ENCODE measurements at regions not wholly inside any gene's neighbourhood (a gene's known extent, or its start where the extent isn't known, plus 50 kb on each side); places are given as distances from the start of the nearest gene placed in this dataset.

DNA sequence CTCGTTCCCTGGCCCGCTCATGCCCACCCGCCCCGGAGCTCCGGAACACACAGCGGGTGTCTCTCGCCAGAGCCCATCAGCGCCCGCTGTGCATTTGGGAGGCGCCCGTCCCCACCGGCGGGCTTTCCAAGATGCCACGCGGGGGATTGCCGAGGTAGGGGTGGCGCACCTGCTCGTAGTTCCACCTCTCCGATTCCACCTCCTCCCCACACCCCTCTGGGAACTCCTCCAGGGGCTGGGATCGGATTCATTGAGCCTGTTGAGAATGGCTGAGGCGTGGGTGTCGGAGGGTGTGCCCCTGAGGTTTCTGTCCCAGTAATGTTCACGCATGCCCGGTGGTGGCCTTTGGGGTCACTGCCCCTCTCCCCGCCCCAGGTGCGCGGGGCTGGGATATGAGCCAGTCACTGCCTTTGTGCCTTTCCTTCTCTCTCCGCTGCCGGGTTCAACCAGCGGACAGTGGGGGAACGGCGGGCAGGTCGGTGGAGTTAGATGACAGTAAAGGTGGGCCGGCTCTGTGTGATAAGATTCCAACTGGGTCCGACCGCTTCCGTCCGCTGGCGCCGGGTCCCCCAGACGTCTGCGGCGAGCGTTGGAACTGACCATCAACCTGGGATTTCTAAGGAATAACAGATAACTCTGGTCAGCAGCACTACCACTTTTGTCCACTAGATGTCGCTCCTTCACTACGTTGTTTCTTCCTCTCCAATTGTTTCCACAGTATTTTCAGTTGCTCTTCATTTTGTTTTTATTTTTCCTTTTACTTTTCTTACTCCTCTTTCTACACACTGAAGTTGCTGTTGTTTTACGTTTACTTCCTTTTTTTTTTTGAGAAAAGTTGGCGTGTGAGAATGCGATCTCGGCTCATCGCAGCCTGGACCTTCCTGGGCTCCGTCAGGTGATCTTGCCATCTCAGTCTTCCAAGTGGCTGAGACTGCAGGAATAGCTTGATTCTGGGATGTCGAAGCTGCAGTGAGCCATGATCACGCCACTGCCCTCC lies 178.1 kb upstream of the ALG10B start:
- Histone ChIP-seq H3K14ac (ENCODE audit: insufficient read depth, low read length) (no peak overlapping the region), H3K9me3 (ENCODE audit: control insufficient read depth, low read depth, low read length) (peaks cover 79% of the 10 kb centered on the region), H3K56ac (ENCODE audit: insufficient read length, low read depth, low read length) (no peak overlapping the region), H3K23ac (ENCODE audit: insufficient read length, low read depth, low read length) (no peak overlapping the region), H4K91ac (ENCODE audit: insufficient read length, low read depth, low read length) (no peak overlapping the region), H3K27ac (ENCODE audit: insufficient read length, low read depth, low read length) (no peak overlapping the region), H2BK5ac (ENCODE audit: insufficient read length, low read length) (no peak overlapping the region), H3K4ac (ENCODE audit: low read depth, low read length) (no peak overlapping the region), H2BK12ac (ENCODE audit: insufficient read length, low read depth, low read length) (no peak overlapping the region), H2AFZ (ENCODE audit: low read length) (no peak overlapping the region), H3K9ac (ENCODE audit: extremely low read depth, insufficient read length, low read length) (no peak overlapping the region), H2BK15ac (ENCODE audit: low read depth, low read length) (no peak overlapping the region), H3K18ac (ENCODE audit: insufficient read length, low read depth, low read length) (no peak overlapping the region), H2AK5ac (ENCODE audit: insufficient read length, low read length) (no peak overlapping the region), H2BK20ac (ENCODE audit: low read depth, low read length, poor library complexity, severe bottlenecking) (no peak overlapping the region), H3K4me2 (ENCODE audit: insufficient read depth, insufficient read length, low read length) (no peak overlapping the region), H3K79me1 (ENCODE audit: insufficient read depth, low read depth, low read length, poor library complexity, severe bottlenecking) (no peaks in the 10 kb centered on the region), H3K4me1 (ENCODE audit: insufficient read depth, low read length) (no peaks in the 10 kb centered on the region), H2BK120ac (ENCODE audit: low read depth, low read length, poor library complexity, severe bottlenecking) (no peak overlapping the region), H3T11ph (ENCODE audit: low read length) (no peak overlapping the region), H3K23me2 (ENCODE audit: insufficient read length, low read depth, low read length, poor library complexity, severe bottlenecking) (no peaks in the 10 kb centered on the region), H3K79me2 (ENCODE audit: insufficient read depth, low read length) (no peaks in the 10 kb centered on the region), H3K27me3 (ENCODE audit: insufficient read depth, low read length) (no peaks in the 10 kb centered on the region), H4K8ac (replicated peaks; ENCODE audit: insufficient read length, low read depth, low read length) (no peak overlapping the region), H4K5ac (ENCODE audit: insufficient read length, low read depth, low read length) (no peak overlapping the region), H4K20me1 (ENCODE audit: control insufficient read depth, insufficient read depth, insufficient read length) (no peaks in the 10 kb centered on the region)
- peak; percentile 49 for DNase-seq
- WGBS (ENCODE audit: extremely low coverage, insufficient read length, low lambda C conversion rate): no CpG with 5 or more reads among the region's 54 CpGs
- peaks cover 85 to 96% of the 10 kb centered on the region in 2 experiments for H3K9me3 Mint-ChIP-seq
- no peaks in the 10 kb centered on the region for H3K4me1 Mint-ChIP-seq
- H3K27ac Mint-ChIP-seq: no peak overlapping the region
- TF ChIP-seq, protein P1, sequence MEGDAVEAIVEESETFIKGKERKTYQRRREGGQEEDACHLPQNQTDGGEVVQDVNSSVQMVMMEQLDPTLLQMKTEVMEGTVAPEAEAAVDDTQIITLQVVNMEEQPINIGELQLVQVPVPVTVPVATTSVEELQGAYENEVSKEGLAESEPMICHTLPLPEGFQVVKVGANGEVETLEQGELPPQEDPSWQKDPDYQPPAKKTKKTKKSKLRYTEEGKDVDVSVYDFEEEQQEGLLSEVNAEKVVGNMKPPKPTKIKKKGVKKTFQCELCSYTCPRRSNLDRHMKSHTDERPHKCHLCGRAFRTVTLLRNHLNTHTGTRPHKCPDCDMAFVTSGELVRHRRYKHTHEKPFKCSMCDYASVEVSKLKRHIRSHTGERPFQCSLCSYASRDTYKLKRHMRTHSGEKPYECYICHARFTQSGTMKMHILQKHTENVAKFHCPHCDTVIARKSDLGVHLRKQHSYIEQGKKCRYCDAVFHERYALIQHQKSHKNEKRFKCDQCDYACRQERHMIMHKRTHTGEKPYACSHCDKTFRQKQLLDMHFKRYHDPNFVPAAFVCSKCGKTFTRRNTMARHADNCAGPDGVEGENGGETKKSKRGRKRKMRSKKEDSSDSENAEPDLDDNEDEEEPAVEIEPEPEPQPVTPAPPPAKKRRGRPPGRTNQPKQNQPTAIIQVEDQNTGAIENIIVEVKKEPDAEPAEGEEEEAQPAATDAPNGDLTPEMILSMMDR (conservative IDR thresholded peaks at IDR 0.05): peak; percentile 90
- H3K36me3 Mint-ChIP-seq (ENCODE audit: insufficient read depth in 1 of 3, low read depth in 3 of 3): peaks cover 0 to 19% (median 8%) of the 10 kb centered on the region in 3 experiments; a peak in 5 of 7 replicates
- H3K4me3 Mint-ChIP-seq: peak overlapping the region in 1 of 2 experiments; percentile 2; a peak in 1 of 5 replicates
- no peaks in the 10 kb centered on the region; the same call in 1 of the 2 replicates for H3K27me3 Mint-ChIP-seq (ENCODE audit: low read depth)
